ENCODE measurements at regions not wholly inside any gene's neighbourhood (a gene's known extent, or its start where the extent isn't known, plus 50 kb on each side); places are given as distances from the start of the nearest gene placed in this dataset.

GRCh38 chr4:66736606-66737005, 808.7 kb downstream of the CENPC start:
- no peak for TF ChIP-seq POLR2A (IDR thresholded peaks at IDR 0.05)
- TF ChIP-seq CTCF (IDR thresholded peaks at IDR 0.05), result no peak
